Left cardiac atrium (tissue), 4 donors: ENCODE measurements at regions not wholly inside any gene's neighbourhood (a gene's known extent, or its start where the extent isn't known, plus 50 kb on each side); places are given as distances from the start of the nearest gene placed in this dataset.

ENCODE experiments used
- ATAC-seq, 2 donors: fragments of 200-7000 bp; cut with Tn5 transposase; one replicate each; pipeline ENCODE4 v1.9.1; 2020; ENCODE audit warnings: mild to moderate bottlenecking in 2 of 2, moderate library complexity in 2 of 2
- DNase-seq: peaks from one replicate; pipeline ENCODE4 v3.0.0-alpha.2; 2020
- intact Hi-C, 2 donors: fragments of 100-400 bp; cut with DNase I; formaldehyde crosslinking; loops; one replicate each; pipeline versions ENCODE4 v1.14.1 to v1.15.1; 2022 to 2023
- donor health status: DM: no; HTN: yes; CAD: no.
- donor health status: DM: no; HTN: yes; CAD: no; lungs with severe emphysema.
- donor health status: DM: yes; HTN: yes; CAD: no.
- donor health status: Dilated cardiomyopathy.

DNA sequence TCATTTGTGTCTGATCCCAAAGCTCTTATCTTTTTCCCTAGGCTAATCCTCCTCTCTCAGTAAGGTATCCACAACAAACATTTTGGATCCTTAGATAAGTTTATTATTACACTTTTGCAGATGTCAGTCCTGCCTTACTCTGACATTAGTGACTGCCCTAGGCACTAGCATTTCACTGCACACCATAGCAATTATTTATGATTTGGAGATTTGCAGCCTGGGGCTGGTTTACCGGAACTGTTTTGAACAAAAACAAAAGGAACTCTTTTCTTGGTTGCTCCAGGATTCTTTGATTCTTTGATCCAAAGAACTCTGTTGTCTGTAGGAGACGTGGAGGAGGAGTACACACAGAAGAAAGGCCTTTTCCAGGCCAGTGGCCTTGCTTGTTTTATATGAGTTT, 80.4 kb downstream of the EDNRB start:
- intact Hi-C loops, result no loop called here
- DNase-seq (no peak), ATAC-seq (no peak)

DNA sequence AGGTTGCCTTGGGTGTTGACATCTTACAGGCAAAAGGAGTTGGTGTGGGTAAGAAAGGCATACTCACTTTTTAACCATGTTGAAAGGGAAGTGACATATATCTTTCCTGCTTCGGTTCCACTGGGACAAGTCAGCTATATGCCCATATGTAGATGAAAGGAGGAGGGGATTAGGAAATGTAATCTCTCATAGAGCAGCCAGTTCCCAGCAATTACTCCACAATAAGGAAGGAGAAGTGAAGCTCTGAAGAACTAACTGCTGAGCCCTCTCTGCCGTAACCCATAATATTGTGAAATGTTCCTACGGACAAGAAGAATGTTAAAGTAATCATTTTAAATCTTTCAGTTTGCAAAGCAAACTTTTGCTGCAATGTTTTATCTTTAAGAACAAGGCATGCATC, 82.2 kb downstream of the EDNRB start:
- peak in 1 of 2 donors; percentile 64 for ATAC-seq
- intact Hi-C loops, result no loop called here
- DNase-seq, result no peak

GRCh38 chr13:77833331-77833863, 85.2 kb downstream of the EDNRB start:
- intact Hi-C loops, result no loop called here
- peak; percentile 70 to 79 for ATAC-seq

DNA sequence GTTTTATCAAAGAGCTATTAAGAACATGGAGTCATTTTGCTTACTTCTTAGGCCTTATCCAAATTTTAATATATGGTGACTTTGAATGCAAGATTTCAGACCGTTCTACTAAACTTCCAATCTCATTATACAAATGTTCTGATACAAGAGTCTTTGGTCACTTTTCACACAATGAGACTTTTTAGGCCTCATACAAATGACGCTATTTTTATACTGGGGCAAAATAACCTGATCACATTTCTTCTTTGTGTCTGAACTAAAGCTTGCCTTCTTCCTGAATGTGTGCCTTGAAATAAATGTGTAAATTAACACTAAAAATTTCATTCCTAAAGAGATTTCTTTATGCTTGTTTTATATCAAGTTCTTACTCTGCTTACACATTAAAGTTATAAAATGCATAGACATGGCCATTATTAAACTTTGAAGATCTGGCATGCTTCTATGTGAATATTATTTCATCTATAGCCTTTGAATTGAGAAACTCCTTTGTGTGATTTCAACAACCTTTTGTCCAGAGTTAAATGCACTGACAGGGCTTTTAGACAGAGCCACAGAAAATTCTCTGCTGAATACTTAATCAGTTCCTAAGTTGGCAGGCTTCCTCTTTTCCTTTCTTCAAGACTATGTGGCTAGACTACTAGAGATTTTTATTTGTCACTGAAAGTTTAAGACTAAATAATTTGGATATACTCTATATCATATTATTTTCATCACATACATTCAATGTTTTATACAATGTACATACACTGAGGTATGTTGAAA, 86.1 kb downstream of the EDNRB start:
- peak; percentile 76 to 87 for ATAC-seq
- intact Hi-C loops, result no loop called here
- DNase-seq, result no peak

More at GRCh38 chr13:77833331-77833863, 85.2 kb downstream of the EDNRB start:
- DNase-seq, result no peak

- peak in 1 of 2 donors; percentile 30 for ATAC-seq
- no peak for DNase-seq
- intact Hi-C loops, result no loop called here
These were observed 86.8 kb downstream of the EDNRB start for GRCh38 chr13:77831866-77832265.

- DNase-seq (no peak), ATAC-seq (no peak)
- intact Hi-C loops, result no loop called here
These were observed 88.7 kb downstream of the EDNRB start for GRCh38 chr13:77829963-77830362.

- intact Hi-C loops, result no loop called here
- DNase-seq (no peak), ATAC-seq (no peak)
These were observed 89.8 kb downstream of the EDNRB start for GRCh38 chr13:77828799-77829198.

GRCh38 chr13:77827332-77827731, 91.3 kb downstream of the EDNRB start:
- DNase-seq, result peak; percentile 38
- intact Hi-C loops, result no loop called here
- ATAC-seq, result no peak

DNA sequence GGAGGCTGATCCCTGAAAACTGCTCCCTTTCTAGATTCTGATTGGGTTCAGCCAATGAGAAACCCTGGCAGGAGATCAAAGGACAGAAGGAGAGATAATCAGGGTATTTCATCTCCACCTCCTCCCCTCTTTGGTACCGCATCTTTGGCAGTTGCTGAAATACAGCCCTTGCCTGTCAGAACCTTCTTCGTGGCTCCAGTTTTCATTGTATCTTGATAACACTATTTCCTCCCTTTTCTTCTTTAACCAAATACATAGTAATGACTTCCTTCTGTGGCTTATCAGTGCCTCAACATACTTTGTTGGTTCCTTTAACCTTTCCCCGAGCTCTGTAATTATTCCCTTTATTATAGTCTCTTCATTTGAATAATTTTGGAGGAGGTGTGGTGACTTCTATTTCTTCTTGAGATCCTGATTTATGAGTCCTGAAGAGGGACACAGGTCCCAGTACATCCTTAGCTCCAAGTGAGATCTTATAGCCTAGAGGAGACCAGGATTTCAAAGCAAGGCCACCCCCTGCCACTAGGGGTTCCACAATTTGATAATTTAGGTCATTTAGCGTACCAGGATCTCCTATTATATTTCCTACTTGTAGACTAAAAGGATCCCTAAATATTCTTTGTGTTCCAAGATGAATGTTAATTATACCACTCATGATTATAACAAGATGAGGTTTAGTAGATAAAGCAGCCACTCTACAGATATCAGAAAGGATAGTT, 98.0 kb downstream of the EDNRB start:
- no peak for ATAC-seq
- intact Hi-C loops, result no loop called here
- no peak for DNase-seq

DNA sequence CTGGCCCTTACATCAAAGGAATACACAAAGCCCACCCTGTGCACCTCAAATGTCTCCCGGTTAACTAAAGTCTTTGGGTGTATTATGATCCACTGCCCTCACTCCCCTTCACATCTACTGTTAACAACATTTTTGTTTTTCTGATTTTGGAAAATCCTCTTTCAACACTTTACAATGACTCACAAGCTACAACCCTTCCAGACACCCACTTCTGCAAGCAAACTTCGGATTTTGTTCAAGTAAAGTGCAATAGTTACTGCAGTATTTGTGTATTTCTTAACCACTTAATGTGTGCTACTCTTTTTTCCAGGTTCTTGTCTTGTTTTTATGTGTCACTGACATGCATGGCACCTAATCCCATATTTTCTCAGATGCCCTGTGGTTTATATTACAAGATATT, 101.1 kb downstream of the EDNRB start:
- no peak for DNase-seq
- no peak for ATAC-seq
- intact Hi-C loops, result no loop called here

DNA sequence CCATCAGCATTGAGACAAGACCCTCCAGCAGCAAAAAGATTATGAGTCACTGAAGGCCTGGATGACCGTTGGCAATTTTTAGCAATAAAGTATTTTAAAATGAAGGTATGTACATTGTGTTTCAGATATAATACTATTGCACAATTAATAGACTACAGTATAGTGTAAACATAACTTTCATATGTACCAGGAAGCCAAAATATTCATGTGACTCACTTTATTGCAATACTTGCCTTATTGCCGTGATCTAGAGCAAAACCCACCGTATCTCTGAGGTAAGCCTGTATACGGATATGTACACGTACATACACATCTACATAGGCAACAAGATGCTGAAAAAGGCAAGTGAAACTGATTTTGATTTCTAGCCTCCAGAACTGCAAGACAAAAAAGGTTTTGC, 103.3 kb downstream of the EDNRB start:
- no peak for ATAC-seq
- intact Hi-C loops, result no loop called here

More for the DNA sequence above, 103.3 kb downstream of the EDNRB start:
- no peak for DNase-seq
